NCI-H1417 (cell line): ENCODE measurements at regions not wholly inside any gene's neighbourhood (a gene's known extent, or its start where the extent isn't known, plus 50 kb on each side); places are given as distances from the start of the nearest gene placed in this dataset.

Source experiments
- DNase-seq, 3 experiments: peaks; one replicate each; lab custom pipeline; 2025; lab: John Stamatoyannopoulos, UW

DNA sequence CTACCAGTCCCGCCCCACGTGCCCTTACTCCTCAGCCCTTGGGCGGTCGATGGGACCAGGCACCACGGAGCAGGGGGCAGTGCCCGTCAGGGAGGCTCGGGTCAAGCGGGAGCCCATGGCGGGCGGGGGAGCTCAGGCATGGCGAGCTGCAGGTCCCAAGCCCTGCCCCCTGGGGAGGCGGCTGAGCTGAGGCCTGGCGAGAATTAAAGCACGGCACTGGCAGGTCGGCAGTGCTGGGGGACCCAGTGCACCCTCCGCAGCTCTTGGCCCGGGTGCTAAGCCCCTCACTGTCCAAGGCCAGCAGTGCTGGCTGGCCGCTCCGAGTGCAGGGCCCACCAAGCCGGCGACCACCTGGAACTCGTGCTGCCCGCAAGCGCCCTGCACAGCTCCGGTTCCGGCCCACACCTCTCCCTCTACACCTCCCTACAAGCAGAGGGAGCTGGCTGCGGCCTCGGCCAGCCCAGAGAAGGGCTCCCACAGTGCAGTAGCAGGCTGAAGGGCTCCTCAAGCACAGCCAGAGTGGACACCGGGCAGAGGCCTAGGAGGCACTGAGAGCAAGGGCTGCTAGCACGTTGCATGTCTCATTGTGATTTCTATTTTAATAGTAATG lies 166.8 kb upstream of the FMN2 start:
- DNase-seq = no peak

DNA sequence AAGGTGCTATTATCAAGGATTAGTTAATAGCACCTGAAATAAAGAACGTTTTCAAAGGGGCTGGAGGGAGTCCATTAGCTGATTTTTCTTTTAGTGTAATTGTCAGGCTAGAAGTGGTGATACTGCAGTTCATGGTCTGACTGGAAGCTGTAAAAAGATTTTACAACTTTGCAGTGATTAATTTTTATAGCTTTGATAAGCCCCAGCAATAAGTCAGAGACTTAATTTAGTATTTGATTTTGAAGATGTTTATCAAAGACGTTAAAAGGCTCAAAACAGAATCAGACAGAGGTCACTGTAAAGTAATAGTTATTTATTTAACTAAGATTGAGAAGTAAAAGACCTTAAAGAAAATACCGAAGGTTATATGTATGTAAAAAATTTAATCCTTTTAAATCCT lies 165.5 kb upstream of the FMN2 start:
- DNase-seq = peak in 1 of 3 experiments; percentile 6

DNA sequence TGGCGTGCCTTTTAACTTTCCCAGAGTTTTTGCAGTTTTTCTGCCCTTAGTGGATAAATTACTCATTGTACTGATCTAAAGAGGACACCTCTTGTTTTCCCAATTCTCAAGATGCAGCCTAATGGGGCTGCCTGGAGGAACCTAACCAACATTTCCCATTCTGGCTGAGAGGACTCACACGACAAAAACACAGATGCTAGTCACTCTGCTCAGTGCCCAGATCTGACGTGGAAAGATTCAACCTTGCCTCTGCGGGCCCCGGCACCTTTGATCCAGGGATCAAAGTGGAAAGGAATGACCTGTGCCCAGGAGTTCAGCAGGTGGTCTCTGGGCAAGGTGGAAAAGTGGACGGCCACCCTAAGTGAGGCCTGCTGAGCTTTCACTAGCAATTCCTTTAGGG lies 162.4 kb upstream of the FMN2 start:
- no peak for DNase-seq

DNA sequence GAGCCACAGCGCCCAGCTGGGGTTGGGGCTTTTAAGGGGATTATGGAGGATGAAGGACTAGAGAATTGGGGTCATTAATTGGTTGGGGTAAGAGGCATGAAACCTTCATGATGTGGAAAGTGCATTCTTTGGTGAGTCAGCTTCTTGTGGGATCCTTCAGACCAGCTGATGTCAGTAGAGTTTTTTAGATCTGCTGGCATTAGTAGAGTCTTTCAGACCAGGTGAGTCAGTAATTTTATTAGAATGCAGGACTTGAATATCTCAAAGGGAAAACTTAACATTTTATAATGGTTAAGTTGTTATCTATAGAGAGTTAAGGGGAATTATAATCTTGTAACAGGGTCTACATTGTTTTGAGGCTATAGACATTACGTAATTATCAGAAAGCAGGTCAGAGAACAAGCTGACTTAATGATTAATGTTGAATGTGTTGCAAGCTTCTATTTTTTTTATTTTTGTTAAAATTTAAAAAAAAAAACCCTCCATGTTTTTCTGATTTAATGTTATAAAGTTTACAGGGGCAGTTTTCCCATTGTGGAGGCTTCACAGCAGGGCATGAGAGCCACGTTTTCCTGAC lies 160.9 kb upstream of the FMN2 start:
- DNase-seq = no peak

DNA sequence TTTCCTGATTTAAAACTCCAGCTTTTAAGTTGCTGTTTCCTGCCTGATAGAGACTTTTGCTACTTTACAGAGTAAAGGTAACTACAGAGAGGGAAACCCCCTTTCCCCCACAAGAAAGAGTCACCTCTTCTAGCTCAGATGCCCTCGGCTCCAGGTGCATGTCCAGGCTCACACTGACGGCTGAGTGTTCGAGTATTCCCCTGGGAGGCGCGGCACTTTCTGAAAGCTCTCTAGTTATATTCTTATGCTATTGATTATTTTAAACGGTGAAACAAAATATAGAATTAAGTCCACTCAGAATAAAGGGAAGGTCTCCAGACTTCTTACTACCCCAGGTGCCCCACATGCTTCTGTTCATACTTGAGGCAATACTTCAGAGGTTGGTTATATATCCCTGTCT lies 160.3 kb upstream of the FMN2 start:
- DNase-seq = no peak

DNA sequence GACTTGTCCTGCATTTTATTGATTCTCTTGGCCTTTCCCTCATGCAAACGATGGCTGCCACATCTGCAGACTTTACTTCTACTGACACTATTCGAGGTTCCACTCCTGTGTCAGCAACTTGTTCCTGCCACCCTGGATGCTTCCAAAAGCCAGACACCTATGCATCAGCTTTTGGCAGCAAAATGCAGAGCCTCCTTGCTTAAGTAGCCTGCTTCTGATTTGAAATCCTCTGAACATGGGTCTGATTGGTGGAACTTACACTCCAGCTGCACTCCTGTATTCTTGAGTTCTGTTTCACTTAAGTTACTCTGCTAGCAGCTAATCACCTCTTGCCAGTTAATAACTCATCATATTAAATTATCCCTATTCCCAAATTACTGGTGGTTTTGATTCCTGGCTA lies 152.1 kb upstream of the FMN2 start:
- DNase-seq = no peak

DNA sequence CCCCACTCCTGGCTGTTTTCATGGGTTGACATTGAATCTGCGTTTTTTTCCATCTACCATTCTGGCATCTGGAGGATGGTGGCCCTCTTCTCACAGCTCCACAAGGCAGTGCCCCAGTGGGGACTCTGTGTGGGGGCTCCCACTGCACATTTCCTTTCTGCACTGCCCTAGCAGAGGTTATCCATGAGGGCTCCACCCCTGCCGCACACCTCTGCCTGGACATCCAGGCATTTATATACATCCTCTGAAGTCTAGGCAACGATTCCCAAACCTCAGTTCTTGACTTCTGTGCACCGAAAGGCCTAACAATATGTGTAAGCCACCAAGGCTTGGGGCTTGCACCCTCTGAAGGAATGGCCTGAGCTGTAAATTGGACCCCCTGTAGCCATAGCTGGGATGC lies 147.9 kb upstream of the FMN2 start:
- DNase-seq = no peak

DNA sequence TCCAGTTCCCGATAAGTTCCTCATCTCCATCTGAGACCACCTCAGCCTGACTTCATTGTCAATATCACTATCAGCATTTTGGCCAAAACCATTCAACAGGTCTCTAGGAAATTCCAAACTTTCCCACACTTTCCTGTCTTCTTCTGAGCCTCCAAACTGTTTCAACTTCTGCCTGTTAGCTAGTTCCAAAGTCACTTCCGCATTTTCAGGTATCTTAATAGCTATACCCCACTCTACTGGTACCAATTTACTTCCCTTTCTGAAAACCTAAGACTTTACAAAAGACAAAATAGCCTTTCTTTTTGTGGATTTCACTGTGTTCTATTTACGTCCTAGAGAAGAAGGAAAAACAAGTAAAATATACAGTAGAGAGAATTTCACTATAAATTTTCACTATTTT lies 147.0 kb upstream of the FMN2 start:
- DNase-seq = no peak

DNA sequence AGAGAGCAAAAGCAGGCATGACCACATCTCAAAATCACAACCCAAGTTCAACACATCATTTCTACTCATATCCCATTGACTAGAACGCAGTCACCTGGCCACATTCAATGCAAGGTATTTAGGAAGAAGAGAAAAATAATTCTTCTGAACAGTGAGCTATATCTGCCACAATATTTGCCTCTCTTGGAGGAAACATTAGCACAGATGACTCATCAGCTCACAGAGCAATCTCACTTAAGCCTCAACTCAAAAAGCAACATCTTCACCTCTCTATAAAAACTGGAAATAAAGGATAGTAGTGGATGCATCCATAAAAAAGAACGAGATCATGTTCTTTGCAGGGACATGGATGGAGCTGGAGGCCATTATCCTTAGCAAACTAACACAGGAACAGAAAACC lies 143.9 kb upstream of the FMN2 start:
- no peak for DNase-seq

DNA sequence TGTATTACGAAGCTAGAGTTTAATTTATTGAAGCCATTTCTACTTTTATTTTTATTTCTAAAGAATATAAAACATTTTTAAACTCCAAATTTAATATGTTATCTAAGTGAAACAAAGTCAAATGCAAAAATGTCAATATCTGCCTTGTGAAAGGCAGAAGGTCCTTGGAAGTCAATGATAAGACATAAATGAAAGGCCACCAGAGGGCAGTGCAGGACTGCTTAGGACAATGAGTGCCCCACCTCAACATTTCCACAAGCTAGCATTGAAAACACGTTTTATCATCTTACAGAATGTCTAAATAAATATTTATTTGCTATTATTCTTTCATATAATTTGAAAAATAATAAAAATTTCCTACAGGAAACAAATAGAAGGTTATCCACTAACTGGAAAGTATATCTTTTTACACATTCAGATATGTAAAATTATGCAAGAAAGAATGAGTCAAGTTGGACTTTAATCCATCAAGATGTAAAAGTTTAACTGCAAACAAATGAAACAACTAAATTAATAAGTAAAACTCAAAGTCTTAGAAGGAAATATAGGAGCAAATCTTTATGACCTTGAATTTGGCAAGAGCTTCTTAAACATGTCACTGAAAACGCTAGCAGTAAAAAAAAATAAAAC lies 140.1 kb upstream of the FMN2 start:
- DNase-seq = peak; percentile 49 to 85 (median 56)

DNA sequence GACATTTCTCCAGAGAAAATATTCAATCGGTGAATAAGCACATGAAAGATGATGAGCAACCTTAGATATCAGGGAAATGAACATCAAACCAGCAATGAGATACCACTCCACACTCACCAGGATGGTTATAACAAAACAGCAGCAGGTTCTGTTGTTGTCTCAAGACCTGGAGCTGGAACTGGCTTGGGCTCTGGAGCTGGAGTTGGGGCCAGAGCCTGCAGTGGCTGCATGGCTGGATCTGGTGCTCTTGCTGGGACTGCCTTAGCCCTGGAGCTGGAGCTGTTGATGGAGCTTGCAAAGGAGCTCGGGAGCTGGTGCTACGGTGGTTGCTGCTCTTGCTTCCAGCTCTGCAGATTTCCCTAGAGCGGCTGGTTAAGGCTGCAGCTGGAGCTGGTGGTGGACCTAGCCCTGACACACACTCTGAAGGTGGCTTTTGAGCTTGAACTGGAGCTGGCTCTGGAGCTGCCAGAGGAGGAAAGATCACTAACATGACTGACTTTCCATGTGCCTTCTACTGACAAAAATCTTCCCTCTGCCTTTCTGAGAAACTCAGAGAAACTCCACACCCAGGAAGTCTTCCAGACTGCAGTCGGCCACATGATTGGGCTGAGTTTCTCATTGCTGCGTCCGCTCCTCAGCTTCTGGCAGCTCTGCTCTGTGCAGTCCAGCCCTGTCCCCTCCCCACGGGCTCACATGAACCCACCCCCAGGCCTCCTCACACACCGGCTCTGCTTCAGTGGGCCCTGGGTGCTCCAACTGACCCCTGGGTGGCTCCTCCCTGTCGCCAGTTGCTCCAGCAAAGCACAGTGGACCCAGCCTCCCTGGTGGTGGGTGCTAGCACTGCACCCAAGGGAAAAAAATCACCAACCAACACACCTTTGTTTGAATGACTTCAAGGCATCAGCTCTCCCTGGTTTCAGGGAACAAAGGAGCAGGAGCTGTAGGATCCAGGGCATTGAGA lies 139.1 kb upstream of the FMN2 start:
- peak in 1 of 3 experiments; percentile 14 for DNase-seq

DNA sequence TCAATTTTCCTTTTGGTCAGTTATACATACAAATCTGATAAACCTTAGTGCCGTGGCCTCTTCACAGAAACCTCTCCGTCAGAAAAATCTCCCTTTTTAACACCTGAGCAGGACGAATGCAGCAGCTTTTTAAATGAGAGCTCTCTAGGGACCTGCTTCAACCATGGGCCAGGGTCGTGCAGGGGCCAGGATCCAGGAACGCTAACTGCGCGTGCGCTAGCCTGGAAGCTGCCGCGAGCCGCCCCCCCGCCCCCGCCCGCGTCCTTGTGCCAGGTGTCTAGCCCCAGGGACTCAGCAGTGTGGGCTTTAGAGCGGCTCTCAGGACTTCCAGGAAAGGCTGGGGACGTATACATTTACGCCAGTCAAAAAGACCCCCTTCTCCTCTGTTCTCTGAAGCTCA lies 136.8 kb upstream of the FMN2 start:
- no peak for DNase-seq

DNA sequence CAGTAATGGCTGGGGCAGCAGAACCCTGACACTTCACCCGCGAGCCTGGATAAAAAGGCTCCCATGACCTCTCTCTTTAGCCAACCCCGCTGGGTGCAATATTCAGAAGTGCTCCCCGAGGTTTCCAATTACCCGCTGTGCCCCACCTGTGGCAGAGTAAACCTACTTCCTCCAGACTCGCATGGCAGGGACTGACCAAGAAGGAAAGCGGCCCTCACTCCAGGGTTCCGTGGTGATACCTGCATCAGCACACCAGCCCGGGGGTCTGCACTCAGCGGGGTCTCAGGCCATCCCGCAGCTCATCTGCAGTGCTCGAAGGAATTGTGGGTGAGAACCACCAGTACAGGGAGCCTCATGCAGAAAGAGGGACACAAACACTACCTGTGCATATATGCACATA lies 136.3 kb upstream of the FMN2 start:
- no peak for DNase-seq

DNA sequence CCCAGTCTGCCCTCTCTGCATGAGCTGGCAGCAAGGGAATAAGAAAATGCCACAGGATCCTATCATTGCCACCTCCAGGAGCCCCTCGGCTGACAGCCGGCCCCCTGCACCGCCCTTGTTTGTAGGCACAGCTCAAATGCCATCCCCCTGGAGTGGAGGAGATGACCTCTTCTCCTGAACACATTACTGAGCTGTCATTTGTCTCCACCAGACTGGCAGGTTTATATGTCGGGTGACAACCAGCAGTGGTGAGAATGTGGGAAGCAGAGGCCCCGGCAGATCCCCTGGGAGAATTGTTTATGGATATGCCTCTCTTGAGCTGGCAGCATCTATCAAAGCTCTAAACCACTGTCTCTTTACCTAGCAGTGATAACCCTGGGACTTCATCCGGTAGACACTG lies 135.4 kb upstream of the FMN2 start:
- DNase-seq = peak in 1 of 3 experiments; percentile 11

DNA sequence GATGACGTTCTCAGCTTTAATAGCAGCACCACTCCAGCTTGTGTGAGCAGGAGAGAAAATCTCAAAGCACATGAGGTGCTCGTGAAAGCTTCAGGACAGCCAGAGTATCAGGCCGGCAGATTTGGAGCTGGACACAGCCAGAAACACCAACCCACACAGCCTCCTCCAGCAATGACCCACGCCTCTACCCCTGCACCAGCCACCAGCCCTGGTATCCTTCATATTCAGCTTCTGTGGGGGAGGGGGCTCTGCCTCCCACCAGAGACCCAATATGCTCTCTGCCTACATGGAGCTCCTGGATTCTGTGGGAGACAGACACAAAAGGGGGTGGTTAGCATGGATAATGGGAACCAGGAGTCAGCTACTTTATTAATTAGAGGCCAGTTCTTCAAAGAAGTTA lies 133.6 kb upstream of the FMN2 start:
- DNase-seq = no peak

DNA sequence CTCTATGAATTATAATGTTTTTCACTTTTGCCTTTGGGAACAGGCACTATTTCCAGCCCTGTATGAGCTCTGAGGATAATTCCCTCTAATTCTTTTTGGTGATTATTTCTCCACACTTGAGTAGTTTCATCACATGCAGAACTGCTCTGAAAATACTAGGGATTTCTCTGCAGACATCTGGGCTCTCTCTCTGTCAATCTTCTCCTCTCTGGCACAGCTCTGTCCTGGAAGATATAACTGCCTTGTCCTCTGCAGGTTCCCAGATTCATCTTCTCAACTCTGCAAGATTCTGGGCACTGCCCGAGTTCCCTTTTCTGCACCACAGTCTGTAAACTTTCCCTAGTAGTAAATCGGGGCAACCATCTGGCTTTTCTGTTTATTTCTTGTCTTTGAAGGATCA lies 131.3 kb upstream of the FMN2 start:
- no peak for DNase-seq

DNA sequence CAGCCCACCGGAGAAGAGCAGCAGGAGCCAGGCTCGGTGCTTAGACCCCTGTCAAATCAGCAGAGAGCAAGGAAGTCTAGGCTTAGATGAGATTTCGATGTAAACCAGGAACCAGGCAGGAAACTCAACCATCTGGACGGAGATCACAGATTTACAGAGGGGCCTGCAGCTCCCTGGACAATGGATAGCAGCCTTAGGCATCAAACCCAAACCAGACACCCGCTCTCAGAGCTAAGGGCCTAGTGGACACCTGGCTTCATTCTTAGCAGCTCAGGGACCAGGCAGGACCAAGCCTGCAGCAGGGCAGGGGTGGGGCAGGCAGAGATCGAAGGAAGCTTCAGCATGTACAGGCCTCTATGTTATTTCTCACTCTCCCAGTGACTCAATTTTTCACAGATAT lies 127.8 kb upstream of the FMN2 start:
- DNase-seq = no peak

DNA sequence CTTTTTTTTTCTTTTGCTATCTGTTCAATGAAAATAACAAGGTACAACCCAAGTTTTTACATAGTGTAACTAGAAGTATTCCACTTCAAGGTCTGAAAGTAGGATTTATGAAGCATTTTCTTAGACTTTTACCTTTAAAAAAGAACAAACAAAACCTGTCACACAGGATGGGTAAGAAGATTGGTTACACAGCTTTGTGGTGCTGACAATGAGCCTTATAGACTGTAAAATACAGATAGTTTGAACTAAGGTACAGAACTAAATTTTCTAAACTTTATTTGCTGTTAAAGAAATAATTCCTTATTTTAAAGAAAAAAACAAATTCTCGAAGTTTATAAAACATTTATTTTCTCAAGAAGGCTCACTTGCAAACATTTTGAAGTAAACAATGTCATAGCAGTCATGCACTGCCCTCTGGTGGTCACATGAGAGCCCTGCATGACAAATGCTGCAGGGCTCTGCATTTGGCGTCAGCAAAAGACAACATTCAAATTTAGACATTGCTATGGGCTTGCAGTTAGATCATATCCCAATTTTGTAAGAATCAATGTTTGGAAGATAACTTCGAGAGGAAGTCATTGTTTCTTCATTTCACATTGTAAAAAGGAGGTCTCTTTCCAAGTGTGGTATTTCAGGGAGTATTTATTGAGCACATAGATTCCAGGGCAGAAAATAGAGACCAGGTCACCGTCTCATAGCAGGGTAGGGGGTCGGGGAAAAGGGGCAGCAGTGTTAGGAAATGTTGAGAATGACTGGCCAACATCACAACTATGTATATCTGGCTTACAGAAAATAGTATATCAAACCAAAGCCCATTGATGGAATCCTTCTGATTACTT lies 115.3 kb upstream of the FMN2 start:
- DNase-seq = peak; percentile 16 to 74 (median 23)

DNA sequence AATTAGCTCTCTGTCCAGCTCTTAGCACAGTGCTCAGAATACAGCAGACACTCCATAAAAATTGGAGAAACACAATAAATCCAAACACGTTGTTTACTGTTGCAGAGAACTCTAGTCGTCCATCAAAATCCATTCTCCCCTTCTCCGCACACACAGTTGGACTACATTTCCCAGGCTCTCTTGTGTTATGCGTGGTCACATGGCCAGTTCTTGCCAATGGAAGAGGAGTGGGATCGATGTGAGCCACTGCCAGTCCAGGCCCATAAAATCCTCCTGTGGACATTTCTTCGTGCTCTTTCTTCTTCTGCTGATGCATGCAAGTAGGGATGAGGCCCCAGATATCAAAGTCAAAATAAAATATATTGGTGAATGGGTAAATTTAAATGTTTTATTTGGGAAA lies 114.3 kb upstream of the FMN2 start:
- peak in 1 of 3 experiments; percentile 9 for DNase-seq

DNA sequence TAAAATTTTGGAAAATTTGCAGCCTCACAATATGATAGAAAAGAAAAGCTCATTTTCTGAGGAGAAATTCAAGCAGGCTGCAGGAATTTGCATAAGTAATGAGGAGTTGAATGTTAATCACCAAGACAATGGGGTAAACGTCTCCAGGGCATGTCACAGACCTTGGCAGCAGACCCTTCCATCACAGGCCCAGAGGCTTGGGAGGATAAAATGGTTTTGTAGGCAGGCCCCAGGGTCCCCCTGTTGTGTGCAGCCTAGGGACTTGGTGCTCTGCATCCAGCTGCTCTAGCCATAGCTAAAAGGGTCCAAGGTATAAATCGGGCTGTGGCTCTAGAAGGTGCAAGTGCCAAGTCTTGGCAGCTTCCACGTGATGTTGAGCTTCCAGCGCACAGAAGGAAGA lies 112.2 kb upstream of the FMN2 start:
- no peak for DNase-seq

DNA sequence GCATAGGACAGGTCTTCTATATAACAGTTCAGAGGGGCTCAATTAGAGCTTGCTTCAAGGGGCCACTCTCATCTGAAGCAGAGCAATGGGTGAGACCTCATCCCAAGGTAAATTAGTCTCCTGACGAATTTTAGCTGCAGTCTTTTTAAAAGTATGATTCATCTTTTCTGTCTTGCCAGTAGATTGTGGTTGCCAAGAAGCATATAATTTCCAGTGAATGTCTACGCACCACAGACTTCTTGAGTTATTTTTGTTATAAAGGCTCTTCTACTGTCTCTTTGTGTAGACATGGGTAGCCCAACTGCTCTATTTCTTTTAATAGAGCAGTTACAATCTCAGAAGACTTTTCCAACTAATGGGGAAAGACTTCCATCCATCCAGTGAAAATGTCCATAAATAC lies 108.9 kb upstream of the FMN2 start:
- DNase-seq = no peak

DNA sequence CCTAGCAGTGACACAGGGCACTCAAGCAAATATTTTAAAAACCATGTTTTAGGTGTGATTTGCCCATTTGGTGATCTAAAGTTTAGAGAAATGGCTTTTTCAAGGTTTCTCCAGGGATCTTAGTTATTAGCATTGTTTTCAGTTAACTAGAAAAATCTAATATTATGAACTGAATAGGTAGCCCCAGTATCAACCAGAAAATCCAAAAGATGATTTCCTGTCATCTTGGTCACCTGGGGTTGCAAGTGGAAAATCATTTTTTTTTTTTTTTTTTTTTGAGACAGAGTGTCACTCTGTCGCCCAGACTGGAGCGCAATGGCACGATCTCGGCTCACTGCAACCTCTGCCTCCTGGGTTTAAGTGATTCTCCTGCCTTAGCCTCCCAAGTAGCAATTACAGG lies 106.6 kb upstream of the FMN2 start:
- no peak for DNase-seq
